B cell (primary cell): ENCODE measurements at regions not wholly inside any gene's neighbourhood (a gene's known extent, or its start where the extent isn't known, plus 50 kb on each side); places are given as distances from the start of the nearest gene placed in this dataset.

Experiments used
- ATAC-seq: fragments of 200-7000 bp; cut with Tn5 transposase; one replicate; pipeline ENCODE4 v1.10.0; 2021; ENCODE audit warnings: low read depth, mild to moderate bottlenecking, moderate number of reproducible peaks, moderate library complexity
- CTCF ChIA-PET: fragments of 350-600 bp; sonication (Branson Sonifier 250); formaldehyde crosslinking; loops from one replicate; lab custom pipeline; 2021; ENCODE audit warnings: antibody characterized with exemption, inconsistent platforms; lab: Charles Lee
- POLR2A ChIA-PET: fragments of 350-600 bp; sonication (Branson Sonifier 250); formaldehyde crosslinking; loops from one replicate; lab custom pipeline; 2021; ENCODE audit warnings: antibody characterized with exemption; lab: Charles Lee
- DNase-seq: peaks from one replicate; pipeline ENCODE4 v3.0.0; 2013
- H2AFZ ChIP-seq: 2 replicates; pipeline ENCODE4 v1.6.1; 2012; ENCODE audit warnings: mild to moderate bottlenecking, low read depth, low read length; ENCODE audit not compliant: insufficient read depth, poor library complexity, severe bottlenecking
- H3K27ac ChIP-seq, 2 donors: 1 replicate in 1 of 2; 2 replicates in 1 of 2; pipeline ENCODE4 v1.5.1; 2012 to 2013; ENCODE audit warnings: low read length in 2 of 2, mild to moderate bottlenecking in 2 of 2, moderate library complexity in 1 of 2
- H3K27me3 ChIP-seq, 4 experiments: fragments of 200-600 bp in 1 of 4; sonication (generic) in 1 of 4; replicated peaks in 1 of 4; 1 replicate in 2 of 4; 2 replicates in 2 of 4; pipeline versions ENCODE4 v1.6.1 to v1.7.0; 2013 to 2016; ENCODE audit warnings: low read length in 3 of 4, mild to moderate bottlenecking in 2 of 4, mixed read lengths in 1 of 4, moderate library complexity in 1 of 4; ENCODE audit not compliant: insufficient read depth in 4 of 4, control insufficient read depth in 3 of 4; ENCODE audit errors: control extremely low read depth in 1 of 4
- H3K36me3 ChIP-seq, 2 experiments: replicated peaks in 1 of 2; 1 replicate in 1 of 2; 2 replicates in 1 of 2; pipeline versions ENCODE4 v1.6.1 to v1.7.1; 2013; ENCODE audit warnings: low read length in 1 of 2; ENCODE audit not compliant: insufficient read depth in 2 of 2, control insufficient read depth in 1 of 2; ENCODE audit errors: control extremely low read depth in 1 of 2, extremely low read depth in 1 of 2
- H3K4me1 ChIP-seq, 2 donors: fragments of 200-600 bp in 1 of 2; sonication (generic) in 1 of 2; 1 replicate in 1 of 2; 2 replicates in 1 of 2; pipeline versions ENCODE4 v1.5.1 to v1.6.1; 2013 to 2017; ENCODE audit warnings: low read length in 2 of 2; ENCODE audit not compliant: control insufficient read depth in 2 of 2, insufficient read depth in 2 of 2
- H3K4me2 ChIP-seq: replicated peaks from 2 replicates; pipeline ENCODE3; 2012; ENCODE audit warnings: mild to moderate bottlenecking, low read depth, low read length; ENCODE audit not compliant: poor library complexity, severe bottlenecking
- H3K4me3 ChIP-seq, 5 experiments: fragments of 200-600 bp in 1 of 5; sonication (generic) in 1 of 5; 1 replicate in 3 of 5; 2 replicates in 2 of 5; pipeline versions ENCODE4 v1.5.1 to v1.7.0; 2011 to 2016; ENCODE audit warnings: low read length in 4 of 5, mild to moderate bottlenecking in 4 of 5, low read depth in 2 of 5, control low read depth in 1 of 5, moderate library complexity in 1 of 5; ENCODE audit not compliant: insufficient read depth in 1 of 5; ENCODE audit errors: control extremely low read depth in 1 of 5, extremely low read depth in 1 of 5
- H3K79me2 ChIP-seq: fragments of 200-600 bp; sonication (generic); one replicate; pipeline ENCODE4 v1.6.0; 2016; ENCODE audit warnings: low read length; ENCODE audit not compliant: control insufficient read depth, insufficient read depth
- H3K9ac ChIP-seq: fragments of 200-600 bp; sonication (generic); 2 replicates; pipeline ENCODE4 v1.6.1; 2017; ENCODE audit warnings: mild to moderate bottlenecking, low read length, moderate library complexity
- H3K9me3 ChIP-seq, 3 donors: one replicate each; pipeline versions ENCODE4 v1.6.1 to v1.7.1; 2013; ENCODE audit warnings: low read length in 2 of 3; ENCODE audit not compliant: control insufficient read depth in 2 of 3, insufficient read depth in 1 of 3; ENCODE audit errors: control extremely low read depth in 1 of 3
- H4K20me1 ChIP-seq: 2 replicates; pipeline ENCODE4 v1.6.0; 2012; ENCODE audit warnings: mild to moderate bottlenecking, low read length; ENCODE audit not compliant: insufficient read depth, control insufficient read depth, poor library complexity, severe bottlenecking
- H3K27ac Mint-ChIP-seq: one replicate; pipeline ENCODE4 v1.8.0; 2021; ENCODE audit warnings: mixed read lengths
- H3K27me3 Mint-ChIP-seq: one replicate; pipeline ENCODE4 v1.8.0; 2021; ENCODE audit warnings: mixed read lengths
- H3K4me1 Mint-ChIP-seq: one replicate; pipeline ENCODE4 v1.8.0; 2021; ENCODE audit warnings: mixed read lengths
- H3K4me3 Mint-ChIP-seq: one replicate; pipeline ENCODE4 v1.8.0; 2021; ENCODE audit warnings: mixed read lengths
- H3K9me3 Mint-ChIP-seq: one replicate; pipeline ENCODE4 v1.8.0; 2022; ENCODE audit warnings: mixed read lengths; ENCODE audit not compliant: insufficient read depth
- CTCF ChIP-seq: fragments of 200-600 bp; IDR thresholded peaks from one replicate; pipeline ENCODE4 v1.8.0; 2022; ENCODE audit warnings: antibody characterized with exemption, mild to moderate bottlenecking
- EZH2 ChIP-seq: IDR thresholded peaks from 2 replicates; pipeline ENCODE4 v1.6.1; 2012; ENCODE audit warnings: borderline replicate concordance, low read depth, mild to moderate bottlenecking, moderate library complexity, low read length; ENCODE audit not compliant: insufficient read depth, poor library complexity, severe bottlenecking
- WGBS: methylation state at CpG from one replicate; pipeline ENCODE4 v1.1.5; 2013; ENCODE audit warnings: missing lambda C conversion rate; ENCODE audit not compliant: insufficient coverage; 5-methylcytosine and 5-hydroxymethylcytosine counted together
- intact Hi-C: fragments of 100-400 bp; cut with micrococcal nuclease; formaldehyde crosslinking; loops from one replicate; pipeline ENCODE4 v1.10.0; 2022

- WGBS: no CpG with 5 or more reads among the region's 1 CpG
These were observed 75.0 kb upstream of the SEM1 start for GRCh38 chr7:96784597-96784996.

More at GRCh38 chr7:96784597-96784996, 75.0 kb upstream of the SEM1 start:
- Histone ChIP-seq H3K36me3 (no peaks in the 10 kb centered on the region), H3K4me3 (no peak overlapping the region), H2AFZ (no peak overlapping the region), H3K9me3 (no peaks in the 10 kb centered on the region), H3K79me2 (no peaks in the 10 kb centered on the region), H3K27ac (no peak overlapping the region), H3K4me2 (no peak overlapping the region), H4K20me1 (no peaks in the 10 kb centered on the region), H3K9ac (no peak overlapping the region), H3K27me3 (no peaks in the 10 kb centered on the region), H3K4me1 (no peaks in the 10 kb centered on the region)
- TF ChIP-seq CTCF (no peak), EZH2 (no peak)
- ChIA-PET CTCF (no interaction called here), POLR2A (no interaction called here)
- no peak overlapping the region for H3K4me3 Mint-ChIP-seq
- no peaks in the 10 kb centered on the region for H3K4me1 Mint-ChIP-seq
- DNase-seq (no peak), ATAC-seq (no peak)
- no peak overlapping the region for H3K27ac Mint-ChIP-seq
- no peaks in the 10 kb centered on the region for H3K9me3 Mint-ChIP-seq
- H3K27me3 Mint-ChIP-seq: no peaks in the 10 kb centered on the region
- intact Hi-C loops: no loop called here
